Psoas muscle (tissue), 7 donors: ENCODE measurements at regions not wholly inside any gene's neighbourhood (a gene's known extent, or its start where the extent isn't known, plus 50 kb on each side); places are given as distances from the start of the nearest gene placed in this dataset.

Source experiments
- ATAC-seq, 4 donors: fragments of 200-7000 bp; cut with Tn5 transposase; one replicate each; pipeline ENCODE4 v1.9.1; 2020; ENCODE audit warnings: moderate library complexity in 3 of 4, mild to moderate bottlenecking in 2 of 4
- DNase-seq, 2 donors: peaks; one replicate each; pipeline ENCODE4 v3.0.0-alpha.2; 2020
- H3K27ac ChIP-seq: fragments of 200-600 bp; one replicate; pipeline ENCODE4 v1.8.0; 2022
- H3K27me3 ChIP-seq, 3 donors: fragments of 200-600 bp in 1 of 3; one replicate each; pipeline versions ENCODE4 v1.6.1 to v1.8.0; 2013 to 2022; ENCODE audit warnings: low read length in 2 of 3, mild to moderate bottlenecking in 2 of 3, moderate library complexity in 1 of 3; ENCODE audit not compliant: insufficient read depth in 3 of 3
- H3K36me3 ChIP-seq, 2 donors: fragments of 200-600 bp in 1 of 2; one replicate each; pipeline versions ENCODE4 v1.6.1 to v1.8.0; 2013 to 2022; ENCODE audit warnings: low read depth in 1 of 2, mild to moderate bottlenecking in 1 of 2, moderate library complexity in 1 of 2; ENCODE audit not compliant: insufficient read depth in 1 of 2
- H3K4me1 ChIP-seq: fragments of 200-600 bp; one replicate; pipeline ENCODE4 v1.8.0; 2022
- H3K4me3 ChIP-seq: fragments of 200-600 bp; one replicate; pipeline ENCODE4 v1.8.0; 2022; ENCODE audit warnings: mild to moderate bottlenecking
- H3K9me3 ChIP-seq: fragments of 200-600 bp; one replicate; pipeline ENCODE4 v1.8.0; 2022
- WGBS, 3 donors: extraction: QIAGEN DNeasy Blood & Tissue Kit; methylation state at CpG; one replicate each; pipeline versions ENCODE4 v1.1.6 to v1.1.7; 2013; 5-methylcytosine and 5-hydroxymethylcytosine counted together
- intact Hi-C, 2 donors: fragments of 100-400 bp; cut with DNase I; formaldehyde crosslinking; loops; one replicate each; pipeline versions ENCODE4 v1.11.0 to v1.14.2; 2022
- TF ChIP-seq, protein P1 (sequence below): fragments of 200-600 bp; IDR thresholded peaks from one replicate; pipeline ENCODE4 v1.8.0; 2022; ENCODE audit warnings: antibody characterized with exemption
- donor health status: healthy with polysubstance abuse.
- donor health status: DM: no; HTN: no; CAD: no; lungs with moderate emphysema.
- donor health status: Bipolar disorder and iron deficiency.
- donor health status: healthy.
- donor health status: DM: yes; HTN: yes; CAD: no.
- donor health status: DM: no; HTN: no; CAD: no.
- donor health status: DM: yes; HTN: yes; CAD: no.

DNA sequence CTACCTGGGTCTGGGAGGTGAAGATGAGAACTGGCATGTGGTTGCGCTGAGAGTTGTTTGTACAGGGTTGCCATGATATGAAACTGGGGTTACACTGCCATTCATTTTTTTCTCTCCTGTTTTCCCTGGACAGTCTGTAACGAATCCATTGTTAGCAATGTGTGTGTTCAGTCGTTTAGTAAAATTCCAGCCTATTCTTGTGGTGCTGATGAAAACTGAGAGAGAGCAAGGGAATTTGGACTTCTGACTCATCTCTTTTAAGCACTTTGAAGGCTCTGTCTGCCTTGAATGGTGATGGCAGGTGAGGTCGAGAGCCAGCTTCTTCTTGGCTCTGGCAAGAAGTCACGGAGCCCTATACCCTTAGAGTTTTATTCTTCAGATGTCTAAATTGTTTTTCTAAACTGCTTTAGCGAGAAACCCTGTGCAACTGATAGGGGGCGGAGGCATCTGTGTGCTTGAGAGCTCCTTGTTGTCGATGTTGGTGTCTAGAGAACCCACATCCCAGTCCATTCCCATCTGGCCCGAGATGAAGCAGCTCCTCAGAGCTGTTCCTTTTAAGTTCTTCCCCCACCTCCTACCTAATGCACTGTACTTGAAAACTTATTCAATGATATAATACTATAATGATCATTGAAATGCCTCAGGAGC is 204.4 kb downstream of the TMX1 start:
- no peak for ATAC-seq
- H3K9me3 ChIP-seq = no peaks in the 10 kb centered on the region
- no peaks in the 10 kb centered on the region for H3K27me3 ChIP-seq
- H3K36me3 ChIP-seq = no peaks in the 10 kb centered on the region
- H3K27ac ChIP-seq = no peak overlapping the region
- no peaks in the 10 kb centered on the region for H3K4me1 ChIP-seq
- TF ChIP-seq, protein P1, sequence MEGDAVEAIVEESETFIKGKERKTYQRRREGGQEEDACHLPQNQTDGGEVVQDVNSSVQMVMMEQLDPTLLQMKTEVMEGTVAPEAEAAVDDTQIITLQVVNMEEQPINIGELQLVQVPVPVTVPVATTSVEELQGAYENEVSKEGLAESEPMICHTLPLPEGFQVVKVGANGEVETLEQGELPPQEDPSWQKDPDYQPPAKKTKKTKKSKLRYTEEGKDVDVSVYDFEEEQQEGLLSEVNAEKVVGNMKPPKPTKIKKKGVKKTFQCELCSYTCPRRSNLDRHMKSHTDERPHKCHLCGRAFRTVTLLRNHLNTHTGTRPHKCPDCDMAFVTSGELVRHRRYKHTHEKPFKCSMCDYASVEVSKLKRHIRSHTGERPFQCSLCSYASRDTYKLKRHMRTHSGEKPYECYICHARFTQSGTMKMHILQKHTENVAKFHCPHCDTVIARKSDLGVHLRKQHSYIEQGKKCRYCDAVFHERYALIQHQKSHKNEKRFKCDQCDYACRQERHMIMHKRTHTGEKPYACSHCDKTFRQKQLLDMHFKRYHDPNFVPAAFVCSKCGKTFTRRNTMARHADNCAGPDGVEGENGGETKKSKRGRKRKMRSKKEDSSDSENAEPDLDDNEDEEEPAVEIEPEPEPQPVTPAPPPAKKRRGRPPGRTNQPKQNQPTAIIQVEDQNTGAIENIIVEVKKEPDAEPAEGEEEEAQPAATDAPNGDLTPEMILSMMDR = no peak
- WGBS, 3 donors = 85 to 92% (median 87%) methylated on average over 9 of the region's 9 CpGs
- no peak for DNase-seq
- no peak overlapping the region for H3K4me3 ChIP-seq
- intact Hi-C loops = no loop called here

GRCh38 chr14:51445001-51445390 is 204.9 kb downstream of the TMX1 start:
- Histone ChIP-seq H3K36me3 (no peaks in the 10 kb centered on the region), H3K27ac (no peak overlapping the region), H3K4me1 (no peaks in the 10 kb centered on the region), H3K27me3 (no peaks in the 10 kb centered on the region), H3K4me3 (no peak overlapping the region), H3K9me3 (no peaks in the 10 kb centered on the region)
- DNase-seq (no peak), ATAC-seq (no peak)
- TF ChIP-seq, protein P1 = no peak
- WGBS, 3 donors = 82 to 96% (median 85%) methylated on average over 3 of the region's 3 CpGs
- intact Hi-C loops = no loop called here

DNA sequence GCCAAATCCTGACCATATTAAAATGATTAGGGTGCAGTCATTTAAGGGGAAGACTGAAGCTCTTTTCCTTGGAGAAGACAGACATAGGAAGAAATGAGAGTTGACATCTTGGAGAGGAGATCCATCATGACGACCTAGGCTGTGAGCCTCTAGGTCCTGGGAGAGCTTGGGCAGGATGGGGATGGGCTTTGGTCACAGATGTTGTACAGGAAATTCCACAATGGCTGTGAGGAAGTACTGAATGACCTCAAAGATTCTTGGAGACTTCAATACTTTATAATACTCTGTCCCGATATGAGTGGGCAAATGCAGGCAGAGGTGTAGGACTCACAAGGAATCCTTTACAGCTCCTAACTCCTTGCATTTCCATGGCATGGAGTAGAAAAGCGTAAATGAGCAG is 204.9 kb upstream of the FRMD6 start:
- ATAC-seq (no peak), DNase-seq (no peak)
- Histone ChIP-seq H3K9me3 (no peaks in the 10 kb centered on the region), H3K36me3 (no peaks in the 10 kb centered on the region), H3K27me3 (no peaks in the 10 kb centered on the region), H3K4me3 (no peak overlapping the region), H3K27ac (no peak overlapping the region), H3K4me1 (no peaks in the 10 kb centered on the region)
- intact Hi-C loops = no loop called here
- TF ChIP-seq, protein P1 = no peak
- WGBS, 3 donors = 69 to 81% (median 76%) methylated on average over 3 of the region's 3 CpGs

DNA sequence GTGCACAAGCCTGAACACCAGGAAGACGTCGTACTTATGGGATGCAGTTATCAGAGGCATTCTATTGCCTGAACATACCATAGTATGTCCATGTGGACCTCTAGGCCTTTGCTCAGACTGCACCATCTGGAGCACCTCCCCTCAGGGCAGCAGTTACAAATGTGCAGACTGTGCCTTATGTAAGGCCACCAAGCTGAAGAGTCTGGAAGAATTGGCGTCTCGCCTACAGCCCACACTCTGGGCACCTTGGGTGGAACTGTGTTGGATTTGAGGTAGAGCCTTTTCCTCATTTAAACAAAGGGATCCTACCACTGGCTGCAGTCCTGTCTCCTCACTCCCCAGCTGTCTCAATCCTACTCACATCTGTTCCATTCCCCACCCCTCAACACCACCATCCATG is 204.3 kb upstream of the FRMD6 start:
- ATAC-seq = no peak

More for the DNA sequence above, 204.3 kb upstream of the FRMD6 start:
- Histone ChIP-seq H3K27ac (no peak overlapping the region), H3K9me3 (no peaks in the 10 kb centered on the region), H3K4me3 (no peak overlapping the region), H3K4me1 (no peaks in the 10 kb centered on the region), H3K27me3 (peaks cover 0 to under 1% (median 0%) of the 10 kb centered on the region in 3 donors), H3K36me3 (no peaks in the 10 kb centered on the region)
- intact Hi-C loops = no loop called here
- DNase-seq = no peak
- WGBS, 3 donors = 84 to 87% (median 87%) methylated on average over 4 of the region's 4 CpGs
- TF ChIP-seq, protein P1 = no peak
